ENCODE measurements at regions not wholly inside any gene's neighbourhood (a gene's known extent, or its start where the extent isn't known, plus 50 kb on each side); places are given as distances from the start of the nearest gene placed in this dataset.

- TF ChIP-seq POLR2A (IDR thresholded peaks at IDR 0.05) (no peak), CTCF (IDR thresholded peaks at IDR 0.05) (no peak)
Measured at GRCh38 chr7:51764976-51765375, 448.4 kb upstream of the COBL start.

Data from right lobe of liver (tissue), 4 donors.